H9 (cell line): ENCODE measurements at regions not wholly inside any gene's neighbourhood (a gene's known extent, or its start where the extent isn't known, plus 50 kb on each side); places are given as distances from the start of the nearest gene placed in this dataset.

Experiments
- DNase-seq: peaks from one replicate; pipeline ENCODE4 v3.0.0-alpha.2; 2017
- H2AFZ ChIP-seq: one replicate; pipeline ENCODE4 v1.6.1; 2013; ENCODE audit warnings: mild to moderate bottlenecking, low read length, control low read depth, moderate library complexity
- H2AK5ac ChIP-seq: 2 replicates; pipeline ENCODE4 v1.6.1; 2013; ENCODE audit warnings: low read length, control low read depth, mixed read lengths; ENCODE audit not compliant: insufficient read length
- H2BK120ac ChIP-seq: one replicate; pipeline ENCODE4 v1.6.1; 2013; ENCODE audit warnings: low read depth, mild to moderate bottlenecking, low read length, control low read depth, inconsistent platforms; ENCODE audit not compliant: poor library complexity, severe bottlenecking
- H2BK12ac ChIP-seq: 2 replicates; pipeline ENCODE4 v1.6.1; 2013; ENCODE audit warnings: low read length, control low read depth, mixed read lengths, low read depth; ENCODE audit not compliant: insufficient read length
- H2BK15ac ChIP-seq: 2 replicates; pipeline ENCODE4 v1.6.1; 2013; ENCODE audit warnings: low read depth, low read length, control low read depth
- H2BK20ac ChIP-seq: one replicate; pipeline ENCODE4 v1.6.1; 2013; ENCODE audit warnings: low read depth, mild to moderate bottlenecking, low read length, control low read depth, inconsistent platforms; ENCODE audit not compliant: poor library complexity, severe bottlenecking
- H2BK5ac ChIP-seq: 2 replicates; pipeline ENCODE4 v1.6.1; 2013; ENCODE audit warnings: low read length, control low read depth, mixed read lengths; ENCODE audit not compliant: insufficient read length
- H3K14ac ChIP-seq: 2 replicates; pipeline ENCODE4 v1.6.1; 2013; ENCODE audit warnings: low read length, control low read depth; ENCODE audit not compliant: insufficient read depth
- H3K18ac ChIP-seq: 2 replicates; pipeline ENCODE4 v1.6.1; 2013; ENCODE audit warnings: low read depth, mild to moderate bottlenecking, mixed read lengths, low read length, control low read depth; ENCODE audit not compliant: insufficient read length
- H3K23ac ChIP-seq: 2 replicates; pipeline ENCODE4 v1.6.1; 2013; ENCODE audit warnings: low read length, control low read depth, mixed read lengths, low read depth; ENCODE audit not compliant: insufficient read length
- H3K23me2 ChIP-seq: 2 replicates; pipeline ENCODE4 v1.6.1; 2013; ENCODE audit warnings: low read depth, mild to moderate bottlenecking, mixed read lengths, low read length, control low read depth; ENCODE audit not compliant: insufficient read length, poor library complexity, severe bottlenecking
- H3K27ac ChIP-seq: 2 replicates; pipeline ENCODE4 v1.5.1; 2013; ENCODE audit warnings: low read length, control low read depth, mixed read lengths, low read depth; ENCODE audit not compliant: insufficient read length
- H3K27me3 ChIP-seq: 2 replicates; pipeline ENCODE4 v1.6.1; 2013; ENCODE audit warnings: low read length, control low read depth, inconsistent platforms; ENCODE audit not compliant: insufficient read depth
- H3K4ac ChIP-seq: 2 replicates; pipeline ENCODE4 v1.6.1; 2013; ENCODE audit warnings: low read depth, mild to moderate bottlenecking, control low read depth, inconsistent platforms, low read length, moderate library complexity
- H3K4me1 ChIP-seq: 2 replicates; pipeline ENCODE4 v1.6.1; 2013; ENCODE audit warnings: low read length, control low read depth, inconsistent platforms; ENCODE audit not compliant: insufficient read depth
- H3K4me2 ChIP-seq: 2 replicates; pipeline ENCODE4 v1.6.1; 2013; ENCODE audit warnings: low read length, control low read depth, mixed read lengths; ENCODE audit not compliant: insufficient read length, insufficient read depth
- H3K56ac ChIP-seq: 2 replicates; pipeline ENCODE4 v1.6.1; 2013; ENCODE audit warnings: low read depth, mild to moderate bottlenecking, mixed read lengths, low read length, control low read depth; ENCODE audit not compliant: insufficient read length
- H3K79me1 ChIP-seq: 2 replicates; pipeline ENCODE4 v1.6.1; 2013; ENCODE audit warnings: low read depth, mild to moderate bottlenecking, moderate library complexity, low read length, control low read depth, inconsistent platforms; ENCODE audit not compliant: insufficient read depth, poor library complexity, severe bottlenecking
- H3K79me2 ChIP-seq: 2 replicates; pipeline ENCODE4 v1.6.1; 2013; ENCODE audit warnings: low read length, control low read depth, inconsistent platforms; ENCODE audit not compliant: insufficient read depth
- H3K9ac ChIP-seq: 2 replicates; pipeline ENCODE4 v1.6.1; 2013; ENCODE audit warnings: low read length, control low read depth, mixed read lengths; ENCODE audit not compliant: insufficient read length; ENCODE audit errors: extremely low read depth
- H3K9me3 ChIP-seq: one replicate; pipeline ENCODE4 v1.6.1; 2013; ENCODE audit warnings: low read depth, low read length, inconsistent platforms; ENCODE audit not compliant: control insufficient read depth
- H3T11ph ChIP-seq: one replicate; pipeline ENCODE4 v1.6.1; 2013; ENCODE audit warnings: mild to moderate bottlenecking, low read length, control low read depth, inconsistent platforms
- H4K20me1 ChIP-seq: one replicate; pipeline ENCODE4 v1.6.1; 2013; ENCODE audit not compliant: control insufficient read depth, insufficient read length, insufficient read depth
- H4K5ac ChIP-seq: 2 replicates; pipeline ENCODE4 v1.6.1; 2013; ENCODE audit warnings: low read depth, mild to moderate bottlenecking, mixed read lengths, low read length, control low read depth; ENCODE audit not compliant: insufficient read length
- H4K8ac ChIP-seq: replicated peaks from 2 replicates; pipeline ENCODE4 v1.6.1; 2013; ENCODE audit warnings: low read length, control low read depth, mixed read lengths, low read depth; ENCODE audit not compliant: insufficient read length
- H4K91ac ChIP-seq: 2 replicates; pipeline ENCODE4 v1.6.1; 2013; ENCODE audit warnings: low read depth, mild to moderate bottlenecking, moderate library complexity, mixed read lengths, low read length, control low read depth; ENCODE audit not compliant: insufficient read length
- H3K27ac Mint-ChIP-seq, 3 experiments: 2 replicates in 2 of 3; 3 replicates in 1 of 3; pipeline ENCODE4 v1.8.0; 2020 to 2021; ENCODE audit warnings: mixed read lengths in 3 of 3, mild to moderate bottlenecking in 1 of 3, moderate library complexity in 1 of 3
- H3K27me3 Mint-ChIP-seq: 2 replicates; pipeline ENCODE4 v1.8.0; 2021; ENCODE audit warnings: low read depth, mild to moderate bottlenecking, moderate library complexity, mixed read lengths
- H3K36me3 Mint-ChIP-seq, 3 experiments: 2 replicates in 2 of 3; 3 replicates in 1 of 3; pipeline ENCODE4 v1.8.0; 2020 to 2021; ENCODE audit warnings: low read depth in 3 of 3, mixed read lengths in 3 of 3; ENCODE audit not compliant: insufficient read depth in 1 of 3
- H3K4me1 Mint-ChIP-seq, 2 experiments: 2 replicates each; pipeline ENCODE4 v1.8.0; 2020; ENCODE audit warnings: mixed read lengths in 2 of 2
- H3K4me3 Mint-ChIP-seq, 2 experiments: 2 replicates in 1 of 2; 3 replicates in 1 of 2; pipeline ENCODE4 v1.8.0; 2020 to 2021; ENCODE audit warnings: mild to moderate bottlenecking in 2 of 2, mixed read lengths in 2 of 2, moderate library complexity in 1 of 2
- H3K9me3 Mint-ChIP-seq, 2 experiments: 2 replicates in 1 of 2; 3 replicates in 1 of 2; pipeline ENCODE4 v1.8.0; 2020; ENCODE audit warnings: mild to moderate bottlenecking in 2 of 2, mixed read lengths in 2 of 2, moderate library complexity in 1 of 2
- CTCF ChIP-seq: fragments of 200-600 bp; sonication (generic); conservative IDR thresholded peaks from 3 replicates; pipeline ENCODE4 v1.8.0; 2021; ENCODE audit warnings: antibody characterized with exemption, mild to moderate bottlenecking
- WGBS: extraction: QIAGEN DNeasy Blood & Tissue Kit; methylation state at CpG from one replicate; pipeline ENCODE4 v1.1.7; 2013; ENCODE audit warnings: missing lambda C conversion rate, low lambda C conversion rate, mixed read lengths; ENCODE audit not compliant: insufficient read length; ENCODE audit errors: extremely low coverage; 5-methylcytosine and 5-hydroxymethylcytosine counted together

- no peak overlapping the region for H2AFZ ChIP-seq
Observed at GRCh38 chr10:9869205-9869604, 1148.5 kb upstream of the CELF2 start.

More at GRCh38 chr10:9869205-9869604, 1148.5 kb upstream of the CELF2 start:
- Histone ChIP-seq H3K4ac (no peak overlapping the region), H4K5ac (no peak overlapping the region), H3K9ac (no peak overlapping the region), H3K23me2 (no peaks in the 10 kb centered on the region), H3K4me2 (no peak overlapping the region), H3T11ph (no peak overlapping the region), H3K18ac (no peak overlapping the region), H4K91ac (no peak overlapping the region), H3K27ac (no peak overlapping the region), H3K79me1 (no peaks in the 10 kb centered on the region), H4K20me1 (no peaks in the 10 kb centered on the region), H2BK120ac (no peak overlapping the region), H3K9me3 (no peaks in the 10 kb centered on the region), H3K23ac (no peak overlapping the region), H2BK12ac (no peak overlapping the region), H2AK5ac (no peak overlapping the region), H3K79me2 (no peaks in the 10 kb centered on the region), H3K56ac (no peak overlapping the region), H2BK15ac (no peak overlapping the region), H2BK20ac (no peak overlapping the region), H2BK5ac (no peak overlapping the region), H3K27me3 (no peaks in the 10 kb centered on the region), H3K4me1 (no peaks in the 10 kb centered on the region), H4K8ac (no peak overlapping the region), H3K14ac (no peak overlapping the region)
- H3K27me3 Mint-ChIP-seq: no peaks in the 10 kb centered on the region
- TF ChIP-seq CTCF: no peak
- H3K4me3 Mint-ChIP-seq: no peak overlapping the region
- H3K9me3 Mint-ChIP-seq: no peaks in the 10 kb centered on the region
- no peak overlapping the region; a peak in 2 of 7 replicates for H3K27ac Mint-ChIP-seq
- no CpG with 5 or more reads among the region's 2 CpGs for WGBS
- H3K36me3 Mint-ChIP-seq: no peaks in the 10 kb centered on the region
- no peaks in the 10 kb centered on the region for H3K4me1 Mint-ChIP-seq
- DNase-seq: no peak
